Naive thymus-derived CD4-positive, alpha-beta T cell (primary cell): ENCODE measurements at regions not wholly inside any gene's neighbourhood (a gene's known extent, or its start where the extent isn't known, plus 50 kb on each side); places are given as distances from the start of the nearest gene placed in this dataset.

Experiments used
- ATAC-seq: fragments of 150-1000 bp; cut with Tn5 transposase; 2 replicates; pipeline ENCODE4 v1.10.0; 2021; ENCODE audit warnings: mild to moderate bottlenecking, moderate library complexity
- CTCF ChIA-PET: fragments of 350-600 bp; sonication (Branson Sonifier 250); formaldehyde crosslinking; loops from one replicate; lab custom pipeline; 2021; ENCODE audit warnings: antibody characterized with exemption; lab: Charles Lee
- POLR2A ChIA-PET: fragments of 350-600 bp; sonication (Branson Sonifier 250); formaldehyde crosslinking; loops from one replicate; lab custom pipeline; 2021; ENCODE audit warnings: antibody characterized with exemption, inconsistent platforms; lab: Charles Lee
- DNase-seq, 9 donors: peaks; one replicate each; pipeline versions ENCODE4 v3.0.0 to v3.0.0-alpha.2; 2020 to 2022; ENCODE audit warnings: mixed read lengths in 1 of 9
- H3K27ac ChIP-seq: one replicate; pipeline ENCODE4 v1.7.0; 2013; ENCODE audit warnings: mild to moderate bottlenecking, low read depth, low read length, moderate library complexity
- H3K27me3 ChIP-seq, 2 donors: one replicate each; pipeline ENCODE4 v1.7.0; 2013; ENCODE audit warnings: low read length in 2 of 2, mild to moderate bottlenecking in 2 of 2, moderate library complexity in 2 of 2; ENCODE audit not compliant: control insufficient read depth in 2 of 2, insufficient read depth in 2 of 2
- H3K36me3 ChIP-seq, 3 experiments: 1 replicate in 2 of 3; 2 replicates in 1 of 3; pipeline ENCODE4 v1.7.0; 2013; ENCODE audit warnings: low read length in 3 of 3, mild to moderate bottlenecking in 3 of 3, moderate library complexity in 1 of 3; ENCODE audit not compliant: insufficient read depth in 3 of 3, control insufficient read depth in 2 of 3
- H3K4me1 ChIP-seq, 2 donors: one replicate each; pipeline ENCODE4 v1.7.0; 2013; ENCODE audit warnings: low read length in 2 of 2, mild to moderate bottlenecking in 2 of 2, moderate library complexity in 1 of 2; ENCODE audit not compliant: control insufficient read depth in 2 of 2, insufficient read depth in 2 of 2
- H3K4me3 ChIP-seq: 2 replicates; pipeline ENCODE4 v1.7.0; 2013; ENCODE audit warnings: mild to moderate bottlenecking, low read length
- H3K9me3 ChIP-seq, 3 experiments: 1 replicate in 2 of 3; 2 replicates in 1 of 3; pipeline ENCODE4 v1.7.0; 2013; ENCODE audit warnings: low read length in 3 of 3; ENCODE audit not compliant: control insufficient read depth in 2 of 3
- H3K27ac Mint-ChIP-seq, 9 donors: one replicate each; pipeline ENCODE4 v1.8.0; 2020 to 2022; ENCODE audit warnings: mixed read lengths in 9 of 9, mild to moderate bottlenecking in 8 of 9, moderate library complexity in 5 of 9, inconsistent platforms in 2 of 9
- H3K27me3 Mint-ChIP-seq, 5 donors: one replicate each; pipeline ENCODE4 v1.8.0; 2021 to 2022; ENCODE audit warnings: mixed read lengths in 5 of 5, mild to moderate bottlenecking in 1 of 5
- H3K36me3 Mint-ChIP-seq, 5 donors: one replicate each; pipeline ENCODE4 v1.8.0; 2020 to 2022; ENCODE audit warnings: mixed read lengths in 5 of 5, mild to moderate bottlenecking in 3 of 5, inconsistent platforms in 1 of 5
- H3K4me1 Mint-ChIP-seq, 7 donors: one replicate each; pipeline ENCODE4 v1.8.0; 2020 to 2022; ENCODE audit warnings: mixed read lengths in 7 of 7, mild to moderate bottlenecking in 3 of 7, inconsistent platforms in 1 of 7
- H3K4me3 Mint-ChIP-seq, 10 donors: one replicate each; pipeline ENCODE4 v1.8.0; 2020 to 2022; ENCODE audit warnings: mild to moderate bottlenecking in 10 of 10, mixed read lengths in 10 of 10, moderate library complexity in 6 of 10, inconsistent platforms in 2 of 10
- H3K9me3 Mint-ChIP-seq, 11 donors: one replicate each; pipeline ENCODE4 v1.8.0; 2020 to 2022; ENCODE audit warnings: mixed read lengths in 11 of 11, mild to moderate bottlenecking in 4 of 11, inconsistent platforms in 1 of 11, moderate library complexity in 1 of 11
- intact Hi-C, 2 donors: fragments of 100-400 bp; cut with micrococcal nuclease; formaldehyde crosslinking; loops; one replicate each; pipeline ENCODE4 v1.15.1; 2023

DNA sequence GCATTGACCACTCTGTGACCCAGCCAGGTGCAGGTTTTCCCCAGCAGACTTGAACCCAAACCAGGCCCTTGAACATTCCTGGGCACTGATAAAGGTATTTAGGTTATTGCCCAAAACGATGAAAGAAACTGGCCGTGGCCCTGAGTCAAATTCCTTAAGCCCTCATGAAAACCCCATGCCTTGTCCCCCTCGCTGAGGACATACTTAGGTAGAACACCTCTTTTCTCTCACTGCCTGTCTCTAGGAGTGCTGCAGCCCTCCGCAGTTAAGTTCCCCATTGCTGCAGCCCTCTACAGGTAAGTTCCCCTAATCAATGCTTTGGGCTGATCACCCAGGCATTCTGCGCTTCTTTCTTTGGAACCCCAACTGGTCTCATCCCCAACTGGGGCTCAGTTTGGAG, 961.6 kb downstream of the TBC1D22A start:
- H3K9me3 ChIP-seq: no peaks in the 10 kb centered on the region
- no peak overlapping the region for H3K4me3 Mint-ChIP-seq
- no peak overlapping the region for H3K27ac ChIP-seq
- no peak for DNase-seq
- intact Hi-C loops: no loop called here
- H3K27ac Mint-ChIP-seq: no peak overlapping the region
- ATAC-seq: no peak
- CTCF ChIA-PET: no interaction called here
- H3K27me3 Mint-ChIP-seq: peaks cover 4 to 41% (median 27%) of the 10 kb centered on the region in 5 donors
- no peaks in the 10 kb centered on the region for H3K4me1 Mint-ChIP-seq
- no peaks in the 10 kb centered on the region for H3K36me3 Mint-ChIP-seq
- H3K4me1 ChIP-seq: no peaks in the 10 kb centered on the region
- peaks cover 0 to 5% (median 0%) of the 10 kb centered on the region in 11 donors for H3K9me3 Mint-ChIP-seq
- POLR2A ChIA-PET: no interaction called here
- no peaks in the 10 kb centered on the region for H3K27me3 ChIP-seq
- H3K36me3 ChIP-seq: no peaks in the 10 kb centered on the region
- H3K4me3 ChIP-seq: no peak overlapping the region

- Histone ChIP-seq H3K36me3 (no peaks in the 10 kb centered on the region), H3K27me3 (no peaks in the 10 kb centered on the region), H3K4me1 (no peaks in the 10 kb centered on the region), H3K27ac (no peak overlapping the region), H3K9me3 (no peaks in the 10 kb centered on the region), H3K4me3 (no peak overlapping the region)
- ChIA-PET CTCF (no interaction called here), POLR2A (no interaction called here)
- ATAC-seq (no peak), DNase-seq (no peak)
- intact Hi-C loops: no loop called here
- Mint-ChIP-seq H3K27me3 (peaks cover 0 to 48% (median 24%) of the 10 kb centered on the region in 5 donors), H3K9me3 (peaks cover 0 to 5% (median 0%) of the 10 kb centered on the region in 11 donors), H3K36me3 (no peaks in the 10 kb centered on the region), H3K4me3 (no peak overlapping the region), H3K27ac (no peak overlapping the region), H3K4me1 (no peaks in the 10 kb centered on the region)
Observed at GRCh38 chr22:47718337-47718736, 955.9 kb downstream of the TBC1D22A start.

GRCh38 chr22:47716890-47717615, 954.6 kb downstream of the TBC1D22A start:
- H3K4me3 ChIP-seq: no peak overlapping the region
- H3K27ac ChIP-seq: no peak overlapping the region
- CTCF ChIA-PET: no interaction called here
- H3K36me3 ChIP-seq: no peaks in the 10 kb centered on the region
- H3K27me3 Mint-ChIP-seq: peaks cover 0 to 44% (median 22%) of the 10 kb centered on the region in 5 donors
- H3K9me3 Mint-ChIP-seq: peaks cover 0 to 5% (median 0%) of the 10 kb centered on the region in 11 donors
- H3K4me3 Mint-ChIP-seq: no peak overlapping the region
- no peaks in the 10 kb centered on the region for H3K4me1 Mint-ChIP-seq
- H3K4me1 ChIP-seq: no peaks in the 10 kb centered on the region
- intact Hi-C loops: no loop called here
- no peaks in the 10 kb centered on the region for H3K36me3 Mint-ChIP-seq
- H3K9me3 ChIP-seq: no peaks in the 10 kb centered on the region
- DNase-seq (no peak), ATAC-seq (no peak)
- H3K27ac Mint-ChIP-seq: no peak overlapping the region
- POLR2A ChIA-PET: no interaction called here
- no peaks in the 10 kb centered on the region for H3K27me3 ChIP-seq

DNA sequence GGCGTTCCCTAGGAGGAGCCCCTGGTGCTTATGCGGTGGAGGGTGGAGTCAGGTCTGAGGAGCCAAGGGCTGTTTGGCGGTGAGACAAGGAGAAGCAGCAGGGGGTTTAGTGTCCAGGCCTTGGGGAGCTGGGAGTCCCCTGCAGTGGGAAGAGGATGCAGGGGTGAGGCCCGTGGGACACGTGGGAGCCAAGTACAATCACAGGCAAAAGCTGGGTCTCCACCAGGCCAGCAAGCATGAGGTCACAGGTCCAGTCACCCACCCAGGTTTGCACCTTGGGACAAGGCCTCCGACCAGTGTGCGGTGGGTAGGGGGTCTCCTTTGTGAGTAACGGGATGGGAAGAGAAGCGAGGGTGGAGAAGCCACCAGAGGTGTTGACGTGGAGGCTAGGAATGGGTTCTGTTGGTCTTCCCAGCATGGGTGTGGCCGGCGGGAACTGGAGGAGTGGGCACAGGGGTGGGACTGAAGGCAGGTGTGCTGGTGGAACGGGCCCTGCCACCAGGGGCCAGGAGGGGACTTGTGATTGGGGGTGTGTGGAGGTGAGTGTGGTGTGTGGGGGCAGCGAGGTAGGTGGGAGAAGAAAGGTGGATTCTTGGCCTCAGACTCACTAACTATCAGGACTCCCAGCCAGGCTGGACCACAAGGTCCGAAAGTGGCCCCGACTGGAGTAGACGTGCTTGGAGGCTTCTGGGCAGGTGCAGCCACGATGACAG, 953.6 kb downstream of the TBC1D22A start:
- Mint-ChIP-seq H3K27me3 (peaks cover 0 to 38% (median 19%) of the 10 kb centered on the region in 5 donors), H3K27ac (no peak overlapping the region), H3K9me3 (peaks cover 0 to 3% (median 0%) of the 10 kb centered on the region in 11 donors), H3K4me3 (no peak overlapping the region), H3K36me3 (no peaks in the 10 kb centered on the region), H3K4me1 (no peaks in the 10 kb centered on the region)
- no peaks in the 10 kb centered on the region for H3K9me3 ChIP-seq
- no peaks in the 10 kb centered on the region for H3K36me3 ChIP-seq
- no peak overlapping the region for H3K4me3 ChIP-seq
- CTCF ChIA-PET: no interaction called here
- ATAC-seq: no peak
- DNase-seq: no peak
- H3K27ac ChIP-seq: no peak overlapping the region
- no peaks in the 10 kb centered on the region for H3K27me3 ChIP-seq
- no peaks in the 10 kb centered on the region for H3K4me1 ChIP-seq
- intact Hi-C loops: no loop called here
- POLR2A ChIA-PET: no interaction called here

DNA sequence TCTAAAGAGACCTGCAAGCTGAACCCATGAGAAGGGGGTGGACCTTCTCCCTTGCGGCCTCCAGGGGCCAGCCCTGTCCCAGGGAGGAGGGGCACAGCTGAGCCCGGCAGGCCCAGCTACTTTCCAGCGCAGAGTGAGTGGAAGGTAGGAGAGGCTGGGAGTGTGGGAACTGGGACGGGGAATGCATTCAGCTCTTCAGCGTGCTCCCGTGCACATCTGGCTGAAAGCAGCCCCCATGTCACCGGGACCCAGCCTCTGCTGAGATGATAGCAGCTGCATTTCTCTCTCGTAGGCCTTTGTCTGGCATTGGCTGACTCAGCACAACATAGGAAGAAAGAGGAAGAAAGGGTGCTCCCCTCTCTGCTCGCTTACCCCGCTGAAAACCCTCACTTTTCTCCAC, 951.5 kb downstream of the TBC1D22A start:
- no peak overlapping the region for H3K27ac ChIP-seq
- ChIA-PET CTCF (no interaction called here), POLR2A (no interaction called here)
- intact Hi-C loops: no loop called here
- no peak for DNase-seq
- H3K4me3 ChIP-seq: no peak overlapping the region
- no peaks in the 10 kb centered on the region for H3K27me3 ChIP-seq
- H3K36me3 ChIP-seq: no peaks in the 10 kb centered on the region
- Mint-ChIP-seq H3K4me1 (no peaks in the 10 kb centered on the region), H3K9me3 (peaks cover 0 to 3% (median 0%) of the 10 kb centered on the region in 11 donors), H3K27ac (no peak overlapping the region), H3K36me3 (no peaks in the 10 kb centered on the region), H3K4me3 (no peak overlapping the region), H3K27me3 (peaks cover 0 to 40% (median 24%) of the 10 kb centered on the region in 5 donors)
- no peaks in the 10 kb centered on the region for H3K4me1 ChIP-seq
- no peak for ATAC-seq
- no peaks in the 10 kb centered on the region for H3K9me3 ChIP-seq

- intact Hi-C loops: no loop called here
- Mint-ChIP-seq H3K27me3 (peaks cover 0 to 42% (median 35%) of the 10 kb centered on the region in 5 donors), H3K4me3 (no peak overlapping the region), H3K27ac (no peak overlapping the region), H3K4me1 (no peaks in the 10 kb centered on the region), H3K36me3 (no peaks in the 10 kb centered on the region), H3K9me3 (peaks cover 0 to 2% (median 0%) of the 10 kb centered on the region in 11 donors)
- Histone ChIP-seq H3K27ac (no peak overlapping the region), H3K27me3 (no peaks in the 10 kb centered on the region), H3K9me3 (no peaks in the 10 kb centered on the region), H3K36me3 (no peaks in the 10 kb centered on the region), H3K4me1 (no peaks in the 10 kb centered on the region), H3K4me3 (no peak overlapping the region)
- ChIA-PET CTCF (no interaction called here), POLR2A (no interaction called here)
- DNase-seq (no peak), ATAC-seq (no peak)
Observed at GRCh38 chr22:47710135-47710534, 947.7 kb downstream of the TBC1D22A start.

GRCh38 chr22:47705350-47705749, 942.9 kb downstream of the TBC1D22A start:
- H3K27ac ChIP-seq: no peak overlapping the region
- POLR2A ChIA-PET: no interaction called here
- Mint-ChIP-seq H3K9me3 (peaks cover 0 to 1% (median 0%) of the 10 kb centered on the region in 11 donors), H3K27ac (no peak overlapping the region), H3K36me3 (no peaks in the 10 kb centered on the region), H3K4me3 (no peak overlapping the region), H3K4me1 (no peaks in the 10 kb centered on the region), H3K27me3 (peaks cover 0 to 36% (median 23%) of the 10 kb centered on the region in 5 donors)
- H3K36me3 ChIP-seq: no peaks in the 10 kb centered on the region
- no peaks in the 10 kb centered on the region for H3K27me3 ChIP-seq
- H3K9me3 ChIP-seq: no peaks in the 10 kb centered on the region
- no peak overlapping the region for H3K4me3 ChIP-seq
- CTCF ChIA-PET: no interaction called here
- intact Hi-C loops: no loop called here
- no peak for ATAC-seq
- no peaks in the 10 kb centered on the region for H3K4me1 ChIP-seq
- no peak for DNase-seq
